GM20000 (cell line): ENCODE measurements at regions not wholly inside any gene's neighbourhood (a gene's known extent, or its start where the extent isn't known, plus 50 kb on each side); places are given as distances from the start of the nearest gene placed in this dataset.
"Not testable (repeated sequence)": the region's sequence is repeated elsewhere in the genome, so short reads cannot be mapped to it uniquely, and the experiment has no call there.

Experiments used
- DNase-seq: peaks from one replicate; pipeline ENCODE4 v3.0.0; 2012; ENCODE audit warnings: low spot score
- CTCF ChIP-seq: IDR thresholded peaks from 2 replicates; pipeline ENCODE4 v1.5.1; 2012; ENCODE audit warnings: mild to moderate bottlenecking, control low read depth; ENCODE audit errors: extremely low read depth, missing control alignments

GRCh38 chrX:43423876-43424275, 232.2 kb upstream of the MAOA start:
- DNase-seq: no peak
- TF ChIP-seq CTCF: no peak

GRCh38 chrX:43436517-43436916, 219.6 kb upstream of the MAOA start:
- TF ChIP-seq CTCF: no peak
- no peak for DNase-seq

GRCh38 chrX:43446752-43447151, 209.3 kb upstream of the MAOA start:
- DNase-seq: no peak

GRCh38 chrX:43448688-43449087, 207.4 kb upstream of the MAOA start:
- no peak for DNase-seq
- TF ChIP-seq CTCF: no peak

More at GRCh38 chrX:43446752-43447151, 209.3 kb upstream of the MAOA start:
- no peak for TF ChIP-seq CTCF

- no peak for TF ChIP-seq CTCF
- DNase-seq: no peak
These were observed 205.7 kb upstream of the MAOA start for GRCh38 chrX:43450355-43450754.

GRCh38 chrX:43451976-43452686, 204.0 kb upstream of the MAOA start:
- DNase-seq: not testable (repeated sequence)

GRCh38 chrX:43456063-43456462, 200.0 kb upstream of the MAOA start:
- TF ChIP-seq CTCF: no peak
- DNase-seq: no peak

GRCh38 chrX:43456906-43457305, 199.2 kb upstream of the MAOA start:
- TF ChIP-seq CTCF: no peak
- no peak for DNase-seq
